ENCODE measurements at regions not wholly inside any gene's neighbourhood (a gene's known extent, or its start where the extent isn't known, plus 50 kb on each side); places are given as distances from the start of the nearest gene placed in this dataset.

GRCh38 chr17:20938988-20939615 lies 103.7 kb downstream of the USP22 start:
- CTCF ChIA-PET: interaction anchor here (0.6 to 1.4 kb wide), 3 partner anchors 17 to 151 kb away, joined by 3 to 6 read pairs (median 3); no protein-coding TSS in a partner anchor
- POLR2A ChIA-PET: no interaction called here

GRCh38 chr17:20941872-20942271 lies 100.9 kb downstream of the USP22 start:
- no peak overlapping the region for H3K4me3 ChIP-seq (ENCODE audit: low read depth, low read length)
- TF ChIP-seq GLIS2 (tag by site-specific recombination; IDR thresholded peaks at IDR 0.05): peak; percentile 36; the same call in 1 of the 2 replicates
- 0 out of 2 replicates have a peak, but pooled peaks have one; percentile 19 for TF ChIP-seq ZBTB17 (tag by site-specific recombination; IDR thresholded peaks at IDR 0.05)
- no peak for TF ChIP-seq ZNF221 (tag by site-specific recombination; IDR thresholded peaks at IDR 0.05; ENCODE audit: borderline replicate concordance)
- peak; percentile 38; the same call in 1 of the 2 replicates for TF ChIP-seq KLF17 (tag by site-specific recombination; IDR thresholded peaks at IDR 0.05)
- TF ChIP-seq INSM2 (tag by site-specific recombination; IDR thresholded peaks at IDR 0.05): no peak
- TF ChIP-seq ZNF391 (tag by site-specific recombination; IDR thresholded peaks at IDR 0.05; ENCODE audit: borderline replicate concordance, low read depth): no peak
- TF ChIP-seq SP7 (tag by site-specific recombination; IDR thresholded peaks at IDR 0.05): no peak
- TF ChIP-seq ZNF600 (tag by site-specific recombination; IDR thresholded peaks at IDR 0.05): no peak
- no peak for TF ChIP-seq ZNF830 (tag by site-specific recombination; IDR thresholded peaks at IDR 0.05; ENCODE audit: low read depth)
- no peak for TF ChIP-seq SCRT2 (tag by site-specific recombination; IDR thresholded peaks at IDR 0.05)
- no peak for TF ChIP-seq ZNF623 (tag by site-specific recombination; IDR thresholded peaks at IDR 0.05)
- TF ChIP-seq ZNF335 (tag by site-specific recombination; conservative IDR thresholded peaks at IDR 0.05): no peak
- no peak for TF ChIP-seq ZEB2 (tag by site-specific recombination; IDR thresholded peaks at IDR 0.05)
- peak; percentile 73 for TF ChIP-seq ZNF398 (tag by site-specific recombination; IDR thresholded peaks at IDR 0.05)
- TF ChIP-seq ZFP3 (tag by site-specific recombination; IDR thresholded peaks at IDR 0.05; ENCODE audit: low read depth): no peak
- TF ChIP-seq ZNF629 (tag by site-specific recombination; IDR thresholded peaks at IDR 0.05): peak; percentile 39; the same call in 1 of the 2 replicates
- 0 out of 2 replicates have a peak, but pooled peaks have one; percentile 9 for TF ChIP-seq PRDM10 (tag by site-specific recombination; IDR thresholded peaks at IDR 0.05)
- TF ChIP-seq FEZF1 (tag by site-specific recombination; IDR thresholded peaks at IDR 0.05): no peak
- TF ChIP-seq ZIC2 (tag by site-specific recombination; IDR thresholded peaks at IDR 0.05): peak; percentile 52
- TF ChIP-seq ZXDB (tag by site-specific recombination; IDR thresholded peaks at IDR 0.05): no peak
- no peak for TF ChIP-seq KLF1 (tag by site-specific recombination; IDR thresholded peaks at IDR 0.05)

More at GRCh38 chr17:20938988-20939615, 103.7 kb downstream of the USP22 start:
- no peak overlapping the region for H3K27ac ChIP-seq (ENCODE audit: extremely low read depth, low read depth, low read length)
- peaks cover 33% of the 10 kb centered on the region for H3K4me1 ChIP-seq (ENCODE audit: control insufficient read depth, insufficient read depth, low read length)
- no peaks in the 10 kb centered on the region for H3K9me3 ChIP-seq (ENCODE audit: control insufficient read depth, insufficient read depth, low read depth, low read length)
- no peak for TF ChIP-seq TCF7L2 (IDR thresholded peaks at IDR 0.05; ENCODE audit: borderline replicate concordance, low read depth, low read length)
- no peak for TF ChIP-seq ZNF155 (tag by site-specific recombination; IDR thresholded peaks at IDR 0.05)
- no peak for TF ChIP-seq ZNF626 (tag by site-specific recombination; IDR thresholded peaks at IDR 0.05)
- no peak for TF ChIP-seq ZEB2 (tag by site-specific recombination; IDR thresholded peaks at IDR 0.05)
- no peak for TF ChIP-seq ZNF146 (tag by site-specific recombination; IDR thresholded peaks at IDR 0.05)
- TF ChIP-seq BCL6B (tag by site-specific recombination; IDR thresholded peaks at IDR 0.05): no peak
- TF ChIP-seq ZNF677 (tag by site-specific recombination; IDR thresholded peaks at IDR 0.05): no peak
- TF ChIP-seq ZNF223 (tag by site-specific recombination; IDR thresholded peaks at IDR 0.05): no peak
- TF ChIP-seq ZNF596 (tag by site-specific recombination; IDR thresholded peaks at IDR 0.05): no peak
- no peaks in the 10 kb centered on the region for H3K36me3 ChIP-seq (ENCODE audit: control insufficient read depth in 2 of 2, insufficient read depth in 1 of 2, low read length in 2 of 2)
- H3K4me3 ChIP-seq (ENCODE audit: low read depth, low read length): no peak overlapping the region

More at GRCh38 chr17:20941872-20942271, 100.9 kb downstream of the USP22 start:
- Histone ChIP-seq H3K27ac (ENCODE audit: extremely low read depth, low read depth, low read length) (no peak overlapping the region), H3K9me3 (ENCODE audit: control insufficient read depth, insufficient read depth, low read depth, low read length) (no peaks in the 10 kb centered on the region), H3K4me1 (ENCODE audit: control insufficient read depth, insufficient read depth, low read length) (peaks cover 16% of the 10 kb centered on the region), H3K36me3 (ENCODE audit: control insufficient read depth in 2 of 2, insufficient read depth in 1 of 2, low read length in 2 of 2) (no peaks in the 10 kb centered on the region)
- CTCF ChIA-PET: interaction anchor here (0.7 kb wide), 1 partner anchor 207 kb away, joined by 3 read pairs; no protein-coding TSS in a partner anchor
- POLR2A ChIA-PET: no interaction called here

Data from HEK293 (cell line).